ENCODE measurements at regions not wholly inside any gene's neighbourhood (a gene's known extent, or its start where the extent isn't known, plus 50 kb on each side); places are given as distances from the start of the nearest gene placed in this dataset.

GRCh38 chr15:77557564-77557963, 75.1 kb downstream of the LINGO1 start:
- DNase-seq (ENCODE audit: low read depth, low spot score): no peak

DNA sequence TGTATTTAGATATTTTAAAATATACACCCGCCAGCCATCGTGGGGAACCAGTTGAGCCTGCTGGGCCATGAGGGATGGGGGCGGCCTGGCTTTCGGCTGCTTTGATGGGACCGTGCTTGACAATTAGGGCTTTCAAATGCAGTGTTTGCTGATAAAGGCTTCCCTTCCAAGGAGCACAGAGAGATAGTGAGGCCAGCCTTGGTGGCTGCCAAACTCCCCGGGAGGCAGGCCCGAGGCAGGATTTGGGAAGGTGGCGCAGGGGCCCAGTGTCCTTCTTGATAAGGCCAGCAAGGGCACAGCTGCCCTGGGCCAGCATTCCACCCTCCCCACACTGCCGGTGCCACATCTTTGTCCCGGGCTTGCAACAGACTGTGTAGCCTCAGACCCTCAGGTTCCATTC, 75.6 kb downstream of the LINGO1 start:
- no peak for DNase-seq (ENCODE audit: low read depth, low spot score)

DNA sequence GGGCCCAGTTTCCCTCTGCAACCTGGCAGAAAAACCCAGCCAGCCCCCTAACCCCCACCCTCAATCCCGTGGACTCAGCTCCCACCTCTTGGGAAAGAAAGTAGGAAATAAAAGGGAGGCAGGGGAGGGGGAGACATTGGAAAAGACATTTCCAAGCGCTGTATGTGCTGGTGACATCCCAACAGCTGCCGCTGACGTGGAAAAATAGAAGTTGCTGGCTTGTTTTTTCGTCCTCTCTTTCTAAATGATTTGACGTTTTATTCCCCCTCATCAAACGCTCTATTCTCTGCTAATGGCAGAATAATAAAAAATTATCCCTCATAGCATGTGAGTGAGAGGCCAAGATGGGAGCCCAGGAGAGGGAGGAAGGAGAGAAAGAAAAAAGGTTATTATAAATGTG, 76.1 kb downstream of the LINGO1 start:
- no peak for DNase-seq (ENCODE audit: low read depth, low spot score)

DNA sequence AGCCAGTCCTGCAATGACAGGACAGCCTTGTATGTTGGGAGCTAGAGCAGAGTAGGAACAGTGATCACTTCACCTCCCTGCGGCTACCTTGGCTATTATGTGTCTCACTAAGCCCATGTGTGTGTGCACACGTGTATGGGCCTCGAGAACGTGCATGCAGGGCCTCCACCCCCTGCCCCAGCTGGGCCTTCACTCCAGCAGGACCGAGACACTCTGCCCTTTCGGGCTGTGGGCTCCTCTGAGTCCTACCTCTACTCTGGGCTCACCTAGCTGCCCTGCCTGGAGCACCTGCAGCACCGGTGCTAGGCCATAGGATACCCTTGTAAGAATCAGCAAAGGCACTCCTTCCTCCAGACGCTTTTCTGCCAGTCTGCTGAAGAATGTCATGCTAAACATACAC, 77.5 kb downstream of the LINGO1 start:
- no peak for DNase-seq (ENCODE audit: low read depth, low spot score)

- no peak for DNase-seq (ENCODE audit: low read depth, low spot score)
Measured at GRCh38 chr15:77554306-77555080, 78.2 kb downstream of the LINGO1 start.

GRCh38 chr15:77553695-77554094, 79.0 kb downstream of the LINGO1 start:
- DNase-seq (ENCODE audit: low read depth, low spot score): no peak

- DNase-seq (ENCODE audit: low read depth, low spot score): no peak
Measured at GRCh38 chr15:77553257-77553656, 79.5 kb downstream of the LINGO1 start.

DNA sequence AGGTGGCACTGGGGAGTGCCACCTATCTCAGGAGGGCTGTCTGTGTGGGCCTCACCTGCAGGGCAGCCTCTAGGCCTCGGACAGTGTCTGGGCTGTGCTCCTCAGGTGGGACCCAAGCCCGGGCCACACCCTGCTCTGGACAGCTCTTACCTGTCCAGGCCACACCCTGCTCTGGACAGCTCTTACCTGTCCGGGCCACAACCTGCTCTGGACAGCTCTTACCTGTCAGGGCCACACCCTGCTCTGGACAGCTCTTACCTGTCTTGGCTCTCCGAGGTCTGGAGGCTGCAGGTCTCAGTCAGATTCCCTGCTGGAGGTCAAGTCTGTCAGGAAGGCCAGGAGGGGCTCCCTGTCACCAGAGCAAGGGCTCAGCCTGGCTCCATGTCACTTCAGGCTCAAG, 80.6 kb downstream of the LINGO1 start:
- no peak for DNase-seq (ENCODE audit: low read depth, low spot score)

GRCh38 chr15:77550301-77551251, 82.1 kb downstream of the LINGO1 start:
- no peak for DNase-seq (ENCODE audit: low read depth, low spot score)

GRCh38 chr15:77549576-77550288, 83.0 kb downstream of the LINGO1 start:
- no peak for DNase-seq (ENCODE audit: low read depth, low spot score)

DNA sequence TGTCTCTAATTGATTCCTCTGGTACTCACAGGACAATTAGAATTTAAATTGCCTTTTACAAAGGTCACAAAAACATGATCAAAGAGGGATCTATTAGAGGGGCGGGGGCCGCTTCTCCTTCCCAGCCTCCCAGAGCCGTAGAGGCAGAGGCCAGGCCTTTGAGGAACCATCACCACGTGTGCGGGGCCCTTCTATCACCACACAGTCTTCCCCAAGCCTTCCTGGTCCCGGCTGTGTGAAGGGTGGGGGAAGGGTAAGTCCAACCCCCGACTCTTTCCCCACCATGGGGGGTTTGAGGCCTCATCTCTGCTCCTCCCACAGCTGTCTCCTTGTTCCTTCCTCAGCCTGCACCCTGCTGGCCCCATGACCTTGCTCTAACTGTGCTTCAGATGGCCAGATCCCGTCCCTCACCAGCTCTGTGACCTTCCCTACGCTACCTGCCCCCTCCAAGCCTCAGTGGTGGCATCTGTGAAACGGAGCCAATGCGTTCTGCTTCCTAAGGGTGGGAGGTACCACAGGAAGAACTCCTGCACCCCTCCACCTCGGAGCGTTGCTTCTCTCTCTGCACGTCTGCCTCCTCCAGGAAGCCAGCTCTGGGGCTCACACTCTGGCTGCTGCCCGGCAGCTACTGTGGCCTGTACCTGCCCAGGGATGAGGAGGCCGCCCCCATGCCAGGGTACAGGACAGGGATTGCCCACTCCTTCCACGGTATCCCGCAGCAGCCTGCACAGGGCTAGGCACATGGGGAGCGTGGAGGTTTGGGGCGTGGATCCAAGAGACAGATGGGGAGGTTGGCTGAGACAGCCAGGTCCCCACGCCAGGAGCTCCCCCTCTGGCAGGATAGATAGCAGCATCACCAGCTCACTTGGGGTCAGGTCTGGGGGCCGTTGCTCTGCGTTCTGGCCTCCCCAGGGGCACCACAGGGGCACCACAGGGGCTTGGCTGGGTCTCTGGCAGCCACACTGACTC, 83.8 kb downstream of the LINGO1 start:
- no peak for DNase-seq (ENCODE audit: low read depth, low spot score)

GRCh38 chr15:77547801-77548588, 84.7 kb downstream of the LINGO1 start:
- no peak for DNase-seq (ENCODE audit: low read depth, low spot score)

GRCh38 chr15:77546870-77547269, 85.8 kb downstream of the LINGO1 start:
- DNase-seq (ENCODE audit: low read depth, low spot score): no peak

- no peak for DNase-seq (ENCODE audit: low read depth, low spot score)
Measured at GRCh38 chr15:77546050-77546501, 86.6 kb downstream of the LINGO1 start.

- DNase-seq (ENCODE audit: low read depth, low spot score): no peak
Measured at GRCh38 chr15:77545058-77545457, 87.7 kb downstream of the LINGO1 start.

DNA sequence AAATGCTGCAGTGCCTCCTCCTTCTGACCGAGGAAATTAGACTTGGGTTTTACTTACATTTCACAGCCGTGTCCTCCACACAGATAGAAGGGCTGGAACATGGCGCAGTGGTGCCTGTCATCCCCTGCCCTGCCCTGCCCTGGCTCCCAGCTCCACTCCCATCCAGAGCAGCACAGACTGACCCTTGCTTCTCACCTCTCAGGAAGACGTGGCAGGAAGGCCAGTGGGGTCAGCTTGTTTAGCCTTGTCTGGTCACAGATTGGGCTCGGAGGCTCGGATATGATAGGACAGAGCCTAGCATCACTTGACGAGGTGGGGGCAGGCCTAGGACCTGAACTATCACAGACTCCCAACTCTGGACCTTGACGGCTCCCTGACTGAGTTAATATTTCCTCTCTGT, 88.5 kb downstream of the LINGO1 start:
- no peak for DNase-seq (ENCODE audit: low read depth, low spot score)

- DNase-seq (ENCODE audit: low read depth, low spot score): peak; percentile 86
Measured at GRCh38 chr15:77543159-77543882, 89.4 kb downstream of the LINGO1 start.

DNA sequence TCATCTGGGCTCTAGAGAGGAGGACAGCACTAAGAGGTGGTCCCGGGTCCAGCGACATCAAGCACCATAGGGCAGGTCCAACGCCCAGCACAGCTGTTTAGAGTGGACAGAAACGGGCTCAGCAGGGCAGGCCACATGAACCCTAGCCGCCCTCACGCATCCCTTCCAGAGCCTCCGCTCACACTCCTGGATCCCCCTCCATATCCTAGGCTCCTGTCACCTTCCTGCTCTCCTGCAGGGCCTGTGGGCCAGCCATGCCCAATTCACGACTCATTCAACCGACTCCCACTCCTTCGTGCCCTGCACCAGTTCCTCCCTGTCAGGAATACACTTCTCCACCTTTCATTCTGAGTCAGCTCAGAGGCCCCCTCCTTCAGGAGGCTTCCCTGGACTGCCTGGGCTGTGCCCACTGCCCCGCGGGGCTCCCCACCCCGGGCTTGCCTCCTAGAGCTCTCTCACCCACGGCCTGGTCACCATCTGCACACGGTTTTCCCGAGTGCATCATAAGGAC, 90.2 kb downstream of the LINGO1 start:
- DNase-seq (ENCODE audit: low read depth, low spot score): no peak

Data from iPS DF 19.7 (cell line).